Stimulated activated CD8-positive, alpha-beta memory T cell treated with anti-CD3 and anti-CD28 coated beads, Interleukin-2, amount 100 ng/mL, for 1 hour (primary cell): ENCODE measurements at regions not wholly inside any gene's neighbourhood (a gene's known extent, or its start where the extent isn't known, plus 50 kb on each side); places are given as distances from the start of the nearest gene placed in this dataset.
A peak's percentile ranks its signal among the peaks of the same experiment; 100 is the strongest.

Experiments
- DNase-seq, 2 donors: peaks; one replicate each; pipeline ENCODE4 v3.0.0-alpha.2; 2020; ENCODE audit warnings: low read depth in 2 of 2

DNA sequence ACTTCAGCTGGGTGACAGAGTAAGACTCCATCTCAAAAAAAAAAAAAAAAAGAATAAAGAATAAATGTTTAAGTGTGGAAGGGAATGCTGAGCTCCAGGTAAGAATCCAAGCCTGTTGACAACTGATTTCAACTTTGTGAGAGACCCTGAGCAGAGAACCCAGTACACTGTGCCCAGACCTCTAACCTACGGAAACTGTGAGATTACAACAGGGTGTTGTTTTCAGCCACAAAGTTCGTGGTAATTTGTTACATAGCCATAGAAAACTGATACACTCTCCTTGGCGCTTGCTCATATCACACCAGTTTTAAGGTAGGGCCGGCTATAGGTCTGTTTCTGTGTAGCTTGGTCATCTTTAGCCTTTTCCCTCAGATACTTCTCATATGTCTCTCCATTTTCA lies 98.4 kb upstream of the PAPOLG start:
- no peak for DNase-seq

GRCh38 chr2:60659026-60659425 lies 97.0 kb upstream of the PAPOLG start:
- no peak for DNase-seq

- no peak for DNase-seq
These were observed 94.9 kb upstream of the PAPOLG start for GRCh38 chr2:60661073-60661738.

- DNase-seq, result no peak
These were observed 93.3 kb upstream of the PAPOLG start for GRCh38 chr2:60662781-60663180.

DNA sequence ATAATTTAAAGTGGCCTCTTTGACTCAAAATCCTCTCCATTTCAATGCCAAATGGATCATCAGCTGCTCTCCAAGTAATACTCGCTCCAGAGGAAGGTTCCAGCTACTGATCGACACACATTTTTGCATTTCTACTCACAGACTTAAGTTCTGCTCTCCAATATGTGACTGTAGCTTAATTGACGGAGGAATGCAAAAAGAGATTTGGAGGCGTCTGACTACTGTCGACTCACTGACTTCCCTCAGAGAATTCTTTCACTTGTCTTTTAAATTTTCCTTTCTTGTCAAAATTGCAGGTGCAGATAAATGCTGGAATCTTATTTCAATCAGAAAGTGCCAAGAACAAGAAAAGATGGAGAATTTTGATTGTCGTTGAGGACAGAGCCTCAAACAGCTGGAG lies 84.1 kb upstream of the PAPOLG start:
- no peak for DNase-seq

DNA sequence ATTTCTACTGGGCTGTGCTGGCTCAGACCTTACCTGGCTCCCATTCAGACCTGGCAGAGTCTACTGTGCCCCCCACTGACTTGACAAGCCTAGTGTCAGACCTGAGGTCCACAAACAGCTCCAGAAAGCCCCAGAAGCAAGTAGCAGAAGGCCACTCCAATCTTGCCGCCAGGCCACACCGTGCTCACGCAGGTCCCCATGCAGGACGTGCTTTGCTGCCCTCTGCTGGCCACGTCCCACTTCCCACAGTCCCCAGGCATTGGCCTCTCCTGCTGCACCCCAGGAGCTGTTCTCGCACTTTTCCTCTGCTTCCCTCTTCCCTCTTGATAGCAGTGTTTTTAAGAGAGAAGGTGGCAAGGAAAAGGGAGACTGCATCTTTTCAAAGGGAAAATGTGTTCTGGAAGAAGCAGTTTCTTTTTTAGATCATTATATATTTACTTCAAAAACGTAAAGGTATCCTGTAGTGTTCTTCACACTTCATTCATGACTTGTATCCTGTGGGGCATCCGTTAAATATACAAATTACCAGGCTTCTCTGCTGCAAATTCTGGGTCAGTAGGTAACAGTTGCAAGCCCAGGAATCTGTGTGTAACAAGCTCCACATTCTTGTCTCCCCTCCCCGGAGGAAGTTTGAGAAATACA lies 81.4 kb upstream of the PAPOLG start:
- peak; percentile 53 to 58 for DNase-seq

GRCh38 chr2:60675301-60675700 lies 80.8 kb upstream of the PAPOLG start:
- no peak for DNase-seq

DNA sequence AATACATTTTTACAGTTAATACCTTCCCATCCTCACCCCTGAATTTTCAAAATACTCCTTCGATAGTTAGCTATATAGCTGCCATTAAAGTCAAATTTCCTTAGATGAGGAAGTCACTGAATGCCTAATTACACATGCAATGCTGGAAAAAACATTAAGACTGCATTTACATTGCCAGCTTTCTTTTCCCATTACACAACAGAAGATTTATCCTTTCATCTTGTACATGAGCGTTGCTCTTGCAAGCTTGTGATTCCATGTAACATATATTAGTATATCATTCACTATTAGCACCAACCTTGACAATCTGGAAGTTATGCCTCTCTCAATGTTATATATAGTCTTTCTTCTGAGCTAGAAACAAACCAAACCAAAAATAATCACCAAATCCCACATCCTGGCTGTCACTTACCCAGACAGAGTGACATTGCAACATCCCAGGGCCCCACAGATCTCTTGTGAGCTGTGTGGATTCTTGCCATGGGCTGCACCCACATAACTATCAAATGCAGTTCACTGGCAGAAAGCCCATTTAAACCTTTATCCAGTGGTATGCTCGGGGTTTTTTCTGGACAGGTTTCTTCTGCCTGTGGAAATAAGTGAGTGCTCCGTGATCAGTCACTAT lies 79.2 kb upstream of the PAPOLG start:
- DNase-seq, result no peak

- no peak for DNase-seq
These were observed 78.7 kb upstream of the PAPOLG start for GRCh38 chr2:60677356-60677755.

GRCh38 chr2:60678551-60678950 lies 77.5 kb upstream of the PAPOLG start:
- no peak for DNase-seq

DNA sequence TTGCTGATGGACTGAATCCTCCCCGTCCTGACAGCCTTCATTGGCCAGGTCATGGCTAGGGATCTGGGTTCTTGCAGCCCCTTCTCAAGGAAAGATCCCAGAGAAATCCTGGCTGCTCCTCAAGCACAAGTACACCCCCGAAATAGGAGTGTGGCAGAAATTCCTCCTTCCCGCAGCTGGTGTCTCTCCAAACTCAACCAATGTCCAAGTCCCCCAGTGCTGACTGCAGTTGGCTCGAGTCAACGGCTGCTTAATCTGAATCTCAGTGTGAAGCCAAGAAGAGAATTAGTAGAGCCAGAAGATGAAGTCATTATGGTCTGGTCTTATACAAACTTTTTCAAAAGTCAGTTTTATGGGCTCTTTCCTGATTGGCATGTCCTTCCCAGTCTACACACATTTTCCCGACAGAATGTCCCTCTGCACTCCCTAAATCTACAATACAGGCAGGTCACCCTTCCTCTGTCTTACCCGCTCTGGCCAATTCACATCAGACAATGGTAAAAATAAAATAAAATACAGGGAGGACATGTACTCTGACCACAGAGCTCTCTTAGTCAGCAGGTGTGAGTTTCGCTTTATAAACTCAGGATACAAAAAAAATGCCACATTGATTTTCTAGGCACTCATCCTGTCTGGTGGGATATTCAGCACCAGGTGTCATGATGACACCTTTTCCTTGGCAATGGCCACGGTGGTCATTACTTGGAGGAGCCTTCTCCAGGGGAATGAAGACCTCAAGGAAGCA lies 76.9 kb upstream of the PAPOLG start:
- no peak for DNase-seq

DNA sequence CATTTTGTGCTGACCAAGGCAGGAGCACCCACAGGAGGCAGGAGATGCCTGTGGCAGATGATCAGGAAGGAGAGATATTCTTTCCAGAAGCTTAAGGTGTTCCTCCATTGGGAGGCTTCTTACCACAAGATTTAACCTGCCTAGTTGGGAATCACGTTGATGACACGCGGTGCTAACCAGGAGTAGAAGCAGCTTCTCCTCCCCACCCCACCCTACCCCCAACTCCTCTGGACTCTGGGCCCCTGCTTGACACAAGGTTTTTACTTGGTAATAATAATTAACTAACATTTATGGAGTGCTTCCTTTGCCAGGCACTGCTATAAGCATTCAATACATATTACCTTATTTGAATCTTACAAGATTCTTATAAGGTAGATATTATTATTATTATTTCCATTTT lies 62.5 kb upstream of the PAPOLG start:
- no peak for DNase-seq

- no peak for DNase-seq
These were observed 60.3 kb upstream of the PAPOLG start for GRCh38 chr2:60695793-60696192.

DNA sequence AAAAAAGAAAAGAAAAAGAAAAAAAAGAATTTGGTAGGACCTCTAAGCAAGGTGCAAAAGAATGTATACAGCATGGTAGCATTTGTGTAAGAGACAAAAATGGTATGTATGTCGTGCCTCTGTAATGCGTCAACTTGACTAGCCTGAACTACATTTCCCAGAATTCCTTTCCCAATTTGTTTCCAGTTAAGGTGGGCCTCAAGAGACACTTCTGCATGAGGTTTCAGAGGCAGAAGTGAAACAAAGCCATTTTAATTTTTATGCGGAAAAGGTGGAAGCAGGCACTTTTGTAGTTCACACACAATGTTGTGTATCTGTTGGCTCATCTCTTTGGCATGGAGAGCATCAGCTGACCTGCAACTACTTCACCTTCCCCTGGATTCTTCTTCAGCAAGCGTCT lies 56.5 kb upstream of the PAPOLG start:
- DNase-seq, result no peak

DNA sequence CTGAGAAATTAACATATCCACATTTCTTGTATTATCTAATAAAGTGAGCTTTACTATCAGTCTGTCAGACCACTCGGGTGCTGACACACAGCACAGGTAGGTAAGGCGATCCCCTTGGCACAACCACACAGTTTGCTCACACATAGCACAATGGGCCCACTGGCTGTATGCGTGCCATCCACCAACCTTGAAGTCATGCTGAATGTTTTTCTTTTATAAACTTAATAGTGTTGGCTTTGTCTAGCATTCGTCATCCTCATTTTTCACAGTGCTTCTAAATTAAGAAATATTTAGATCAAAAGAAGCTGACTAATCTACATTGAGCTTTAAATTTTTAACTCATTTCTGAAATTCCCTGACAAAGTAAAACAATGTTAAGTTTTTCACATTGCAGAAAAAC lies 50.0 kb upstream of the PAPOLG start:
- no peak for DNase-seq
